ENCODE measurements at regions not wholly inside any gene's neighbourhood (a gene's known extent, or its start where the extent isn't known, plus 50 kb on each side); places are given as distances from the start of the nearest gene placed in this dataset.

DNA sequence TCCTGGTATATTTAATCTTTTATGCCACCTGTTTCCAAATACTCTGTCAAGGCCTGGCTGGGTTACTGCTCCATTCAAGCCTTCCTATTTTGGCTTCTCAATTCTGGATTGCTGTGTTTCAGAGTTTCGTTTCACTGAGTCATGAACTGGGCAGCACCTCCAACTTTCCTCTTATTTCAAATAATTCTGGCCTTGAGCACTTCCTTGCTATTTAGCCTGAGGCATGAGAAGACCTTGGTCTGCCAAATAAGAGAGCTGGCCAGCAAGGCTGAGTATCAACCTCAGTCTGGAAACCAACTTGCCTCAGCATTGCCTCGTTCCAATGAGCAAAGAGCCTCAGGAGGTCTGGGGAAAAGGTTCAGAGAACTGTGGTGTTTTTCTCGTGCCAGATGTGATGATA lies 66.6 kb downstream of the TNFAIP3 start:
- DNase-seq: no peak

DNA sequence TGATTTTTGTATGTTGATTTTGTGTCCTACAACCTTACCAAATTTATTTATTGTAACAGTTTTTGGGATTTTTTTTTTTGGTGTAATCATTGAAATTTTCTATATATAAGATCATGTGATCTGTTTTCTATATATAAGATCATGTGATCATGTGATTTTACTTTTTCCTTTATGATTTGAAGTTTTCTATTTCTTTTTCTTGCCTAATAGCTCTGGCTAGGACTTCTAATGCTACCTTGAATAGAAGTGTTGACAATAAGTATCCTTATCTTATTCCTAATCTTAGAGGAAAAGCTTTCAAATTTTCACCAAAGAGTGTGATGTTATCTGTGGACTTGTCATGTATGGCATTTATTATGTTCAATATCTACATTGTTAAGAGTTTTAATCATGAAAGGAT lies 69.7 kb downstream of the TNFAIP3 start:
- DNase-seq: no peak

DNA sequence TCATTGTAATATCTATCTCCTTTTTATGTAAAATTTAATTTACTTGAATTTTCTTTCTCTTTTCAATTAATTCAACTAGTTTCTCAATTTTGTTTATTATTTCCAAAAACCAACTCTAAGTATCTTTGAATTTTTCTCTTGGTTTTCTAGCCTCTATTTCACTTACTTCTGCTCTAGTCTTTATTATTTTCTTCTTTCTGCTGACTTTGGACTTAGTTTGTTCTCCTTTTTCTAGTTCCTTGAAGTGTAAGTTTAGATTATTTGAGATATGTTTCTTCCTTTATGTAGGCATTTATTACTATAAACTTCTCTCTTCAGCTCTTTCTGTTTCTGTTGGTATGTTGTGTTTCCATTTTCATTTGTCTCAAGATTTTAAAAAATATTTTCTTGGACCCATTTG lies 70.8 kb downstream of the TNFAIP3 start:
- peak; percentile 48 for DNase-seq

DNA sequence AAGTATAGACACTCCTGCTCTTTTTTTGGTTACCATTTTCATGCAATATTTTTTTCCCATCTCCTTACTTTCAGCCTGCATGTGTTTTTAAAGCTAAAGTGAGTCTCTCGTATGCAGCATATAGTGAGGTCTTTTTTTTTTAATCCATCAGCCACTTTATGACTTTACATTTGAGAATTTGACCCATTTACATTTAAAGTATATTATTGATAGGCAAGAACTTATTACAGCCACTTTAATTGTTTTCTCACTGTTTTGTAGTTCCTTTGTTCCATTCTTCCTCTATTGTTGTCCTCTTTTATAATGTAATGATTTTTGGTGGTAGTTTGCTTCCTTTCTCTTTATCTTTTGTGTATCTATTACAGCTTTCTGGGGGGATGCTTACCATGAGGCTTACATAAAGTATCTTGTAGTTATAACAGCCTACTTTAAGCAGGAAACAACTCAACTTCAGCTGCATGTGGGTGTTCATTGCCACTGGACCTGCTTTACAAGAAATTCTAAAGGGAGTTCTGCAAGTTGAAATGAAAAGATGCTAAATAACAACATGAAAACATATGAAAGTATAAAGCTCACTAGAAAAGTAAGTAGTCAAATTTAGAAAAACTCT lies 71.8 kb downstream of the TNFAIP3 start:
- DNase-seq: no peak

DNA sequence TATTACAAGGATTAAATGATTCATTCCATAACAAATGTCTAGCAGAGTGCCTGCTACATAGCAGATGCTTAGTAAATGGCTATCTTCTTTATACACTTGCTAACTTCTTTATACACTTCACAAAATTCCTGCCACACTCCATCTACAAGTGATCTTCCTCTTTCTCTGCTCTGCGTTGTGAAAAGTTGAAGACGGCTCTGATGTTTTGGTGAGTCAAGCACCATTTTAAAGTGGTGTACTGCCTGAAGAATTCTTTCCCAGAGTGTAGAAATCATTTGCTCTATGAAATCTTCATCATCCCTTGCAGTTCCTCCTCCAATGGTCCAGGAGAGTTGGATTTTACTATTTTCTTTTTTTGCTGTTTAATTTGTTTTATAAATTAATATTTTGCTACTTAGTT lies 74.9 kb downstream of the TNFAIP3 start:
- peak; percentile 34 for DNase-seq

DNA sequence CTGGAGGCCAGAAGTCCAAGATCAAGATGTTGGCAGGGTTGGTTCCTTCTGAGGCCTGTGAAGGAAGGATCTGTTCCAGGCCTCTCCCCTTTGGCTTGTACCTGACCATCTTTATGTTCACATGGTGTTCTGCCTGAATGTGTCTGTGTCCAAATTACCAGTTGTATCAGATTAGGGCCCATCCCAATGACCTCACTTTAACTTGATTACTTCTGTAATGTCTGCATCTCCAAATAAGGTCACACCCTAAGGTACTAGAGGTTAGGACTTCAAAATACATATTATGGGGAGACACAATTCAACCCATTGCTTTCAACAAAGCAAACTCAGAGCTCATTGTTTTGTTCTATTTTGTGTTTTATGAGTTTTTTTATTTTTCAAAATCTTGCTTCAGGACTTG lies 75.7 kb downstream of the TNFAIP3 start:
- no peak for DNase-seq

DNA sequence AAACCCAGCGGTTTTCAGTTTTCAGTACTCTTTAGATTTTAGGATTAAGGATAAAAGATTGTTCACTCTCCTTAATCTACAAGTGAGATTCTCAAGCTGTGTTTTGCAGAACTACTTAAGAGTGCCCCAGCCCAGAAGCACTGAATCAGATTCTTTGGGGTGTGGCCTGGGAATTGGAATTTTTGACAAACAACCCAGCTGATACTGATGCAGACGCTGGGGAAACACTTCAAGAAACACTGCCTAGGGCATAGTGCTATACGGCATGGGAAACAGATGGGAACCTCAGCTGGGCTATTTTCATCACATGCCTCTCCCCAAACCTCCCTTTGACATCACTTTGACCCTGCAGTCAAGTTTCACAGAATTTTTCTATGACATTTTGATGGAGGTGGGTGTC lies 77.3 kb downstream of the TNFAIP3 start:
- peak; percentile 4 for DNase-seq

DNA sequence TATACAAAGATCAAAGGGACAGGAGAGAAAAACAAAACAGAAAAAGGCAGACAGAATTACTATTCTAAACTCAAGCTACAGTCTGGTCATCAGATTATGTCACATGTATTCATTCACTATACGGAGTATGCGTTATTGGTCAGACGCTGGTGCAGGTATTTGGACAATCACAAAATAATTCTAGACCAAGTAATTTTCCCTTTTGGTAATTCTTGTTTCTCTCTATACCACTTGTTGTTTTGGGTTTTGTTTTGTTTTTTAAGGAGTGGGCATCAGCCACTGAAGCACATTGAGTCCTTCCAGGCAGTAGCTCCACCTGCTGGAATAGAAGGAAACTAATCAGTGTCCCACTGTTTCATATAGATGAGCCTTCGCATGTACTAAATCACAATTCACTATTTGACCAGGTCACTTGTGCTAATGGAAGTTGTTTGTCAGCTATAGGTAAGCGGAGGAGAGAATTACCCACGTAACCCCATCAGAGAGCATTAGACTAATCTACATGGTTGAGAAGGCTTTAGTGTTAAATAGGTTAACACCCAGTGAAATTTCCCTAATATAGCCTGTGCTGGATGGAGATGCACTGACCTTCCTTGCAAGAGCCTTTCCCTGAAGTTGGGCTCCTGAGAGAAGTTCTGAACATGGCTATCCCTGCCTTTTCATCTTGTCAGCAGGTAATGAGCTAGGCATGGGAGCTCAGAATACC lies 77.9 kb downstream of the TNFAIP3 start:
- peak; percentile 31 for DNase-seq

DNA sequence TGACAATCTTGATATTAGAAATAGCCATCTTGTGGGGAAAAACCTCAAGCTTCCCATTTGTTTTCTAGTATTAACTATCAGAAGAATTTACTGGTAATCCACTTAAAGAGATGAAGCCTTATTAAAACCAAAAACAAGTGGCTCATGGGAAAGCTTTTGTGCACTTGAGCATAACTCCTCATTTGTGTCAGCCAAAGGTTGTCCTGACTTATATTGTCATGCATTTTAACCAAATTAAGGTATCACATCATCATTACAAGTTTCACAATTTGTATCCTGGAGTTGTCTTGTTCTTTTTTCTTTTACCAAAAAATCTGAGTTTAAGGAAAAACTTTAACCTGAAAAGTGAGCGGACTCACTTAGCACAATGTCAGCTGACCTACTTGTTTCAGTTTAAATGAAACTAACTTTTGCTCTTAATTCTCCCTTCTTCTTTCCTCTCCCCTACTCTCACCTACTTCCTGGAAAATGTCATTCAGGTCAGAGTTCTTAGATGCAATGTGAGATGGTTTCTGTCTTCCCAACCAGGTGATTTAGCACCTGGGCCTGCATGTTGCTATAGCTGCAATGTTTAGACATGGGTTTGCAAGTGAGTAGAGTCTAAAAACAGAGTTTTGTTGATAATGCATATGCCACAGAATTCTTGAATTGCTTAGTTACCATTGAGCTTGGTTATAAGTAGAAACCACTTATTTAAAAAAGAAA lies 82.8 kb downstream of the TNFAIP3 start:
- no peak for DNase-seq

DNA sequence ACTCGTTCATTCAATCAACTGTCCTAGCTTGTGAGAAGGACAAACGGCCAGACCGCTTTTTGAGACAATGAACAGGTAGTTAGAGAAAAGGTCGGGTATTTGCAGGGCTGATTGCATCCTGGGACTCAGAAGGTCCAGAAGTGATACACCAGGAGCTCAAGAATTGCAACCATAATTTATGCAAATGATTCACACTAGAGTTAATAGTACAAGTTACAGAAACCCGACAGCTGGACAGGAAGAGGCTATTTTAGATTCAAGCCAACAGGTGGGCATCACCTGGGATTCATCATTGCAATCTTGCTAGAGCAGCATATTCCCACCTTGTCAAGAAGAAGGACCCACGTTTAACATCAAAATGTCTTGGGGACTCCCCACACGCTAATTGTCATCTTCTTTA lies 83.5 kb downstream of the TNFAIP3 start:
- DNase-seq: no peak

DNA sequence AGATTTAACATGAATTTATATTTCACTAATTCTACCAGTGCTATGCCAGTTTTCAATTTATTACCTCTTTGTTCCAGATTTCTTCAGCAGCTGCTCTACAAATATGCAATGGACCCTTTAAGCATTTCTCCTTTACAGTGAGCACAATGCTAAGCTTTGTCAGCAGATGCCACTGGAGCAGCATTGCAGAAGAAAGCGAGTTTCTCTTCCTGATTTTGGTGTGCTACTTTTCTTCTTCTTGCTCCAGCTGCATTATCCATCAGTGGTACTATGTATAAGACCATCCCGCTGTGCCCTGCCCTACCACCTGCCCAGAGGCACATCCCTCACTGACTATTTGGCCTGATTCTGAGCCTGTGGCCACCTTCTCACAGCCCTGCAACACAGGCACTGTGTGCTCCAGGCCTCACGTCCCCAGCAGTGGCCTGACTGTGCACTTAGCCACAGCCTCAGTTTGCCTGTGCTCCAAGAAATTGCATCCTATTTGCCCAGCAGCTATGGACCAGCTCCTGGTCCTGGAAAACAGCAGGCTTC lies 84.1 kb downstream of the TNFAIP3 start:
- peak; percentile 89 for DNase-seq

DNA sequence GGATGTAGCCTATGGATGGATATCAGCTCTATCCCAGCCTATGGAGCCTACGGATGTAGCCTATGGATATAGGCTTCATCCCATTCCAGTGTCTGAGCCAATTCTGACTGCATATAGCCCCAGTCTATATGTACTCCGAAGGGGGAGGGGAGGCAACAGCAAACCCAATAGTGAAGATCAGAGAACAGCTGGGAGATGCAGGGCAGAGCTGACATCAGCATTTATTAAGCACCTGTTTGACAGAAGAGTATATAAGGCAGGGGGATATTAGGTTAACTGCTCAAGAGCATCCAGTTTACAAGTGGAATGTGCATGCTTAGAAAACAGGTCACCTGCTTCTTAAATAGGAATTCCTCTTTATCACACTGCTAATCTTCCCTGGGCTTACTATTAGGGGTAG lies 85.2 kb downstream of the TNFAIP3 start:
- no peak for DNase-seq

DNA sequence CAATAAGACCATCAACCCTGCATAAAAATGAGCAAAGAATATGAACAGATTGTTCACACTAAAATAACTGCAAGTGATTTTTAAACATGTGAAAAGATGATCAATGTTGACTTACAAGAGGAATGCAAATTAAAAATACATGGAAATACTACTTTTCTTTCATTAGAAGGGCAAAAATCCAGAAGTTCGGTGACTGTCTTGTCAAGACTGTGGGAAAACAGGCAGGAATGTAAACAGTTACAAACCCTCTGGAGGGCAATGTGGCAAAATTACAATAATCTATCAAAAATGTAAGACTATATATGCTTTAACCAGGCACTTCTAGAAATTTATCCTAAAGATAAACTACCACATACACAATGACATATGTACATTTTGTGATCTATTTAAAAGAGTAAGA lies 86.7 kb downstream of the TNFAIP3 start:
- DNase-seq: no peak

DNA sequence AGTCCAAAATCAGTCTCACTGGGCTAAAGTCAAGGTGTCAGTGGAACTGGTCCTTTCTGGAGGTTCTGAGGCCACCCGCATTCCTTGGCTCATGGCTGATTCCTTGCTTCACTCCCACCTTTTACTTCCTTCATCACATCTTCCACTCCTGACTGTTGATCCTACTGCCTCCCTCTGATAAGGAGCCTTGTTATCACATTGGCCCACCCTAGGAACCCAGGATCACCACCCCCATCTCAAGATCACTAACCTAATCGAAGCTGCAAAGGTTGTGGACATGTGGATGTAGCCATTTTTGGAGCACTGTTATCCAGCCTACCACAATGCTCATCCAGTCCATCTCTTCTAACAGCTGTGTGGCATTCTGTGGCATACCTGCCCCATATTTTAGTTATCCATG lies 87.2 kb downstream of the TNFAIP3 start:
- no peak for DNase-seq

DNA sequence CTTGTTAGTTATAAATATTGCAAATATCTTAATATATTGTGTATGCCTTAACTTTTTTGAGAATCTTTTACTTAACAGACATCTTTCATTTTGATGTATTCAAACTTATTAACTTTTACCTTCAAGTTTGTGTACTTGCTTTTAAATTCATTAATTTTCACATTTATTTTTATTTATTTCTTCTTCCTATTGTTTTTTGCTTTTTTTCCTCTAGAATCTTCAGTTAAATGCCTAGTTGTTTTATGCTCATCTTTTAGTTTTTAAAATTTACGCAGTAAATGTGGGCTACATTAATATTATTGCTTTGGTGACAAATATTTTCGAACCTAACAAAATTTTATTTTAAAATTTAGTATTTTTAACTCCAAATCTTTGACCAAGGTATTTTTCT lies 89.0 kb downstream of the TNFAIP3 start:
- no peak for DNase-seq

DNA sequence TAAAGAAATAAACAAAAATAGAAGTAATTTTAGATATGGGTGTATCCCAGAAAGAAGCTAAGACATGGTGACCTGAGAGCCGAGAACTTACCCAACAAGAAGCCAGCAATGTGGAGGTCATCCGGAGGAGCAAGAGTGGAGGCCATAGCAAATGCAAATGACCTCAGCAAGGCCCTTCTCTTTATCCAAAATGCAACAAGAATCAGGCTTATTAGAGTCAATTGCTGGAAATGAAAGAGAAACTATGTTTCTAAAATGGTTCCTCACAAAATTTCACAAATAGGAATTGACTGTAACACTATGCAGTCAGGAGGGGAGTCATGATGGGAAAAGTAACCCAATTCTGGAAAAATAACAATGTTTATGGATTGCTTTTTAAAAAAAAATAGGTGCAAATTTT lies 90.4 kb downstream of the TNFAIP3 start:
- DNase-seq: peak; percentile 15

DNA sequence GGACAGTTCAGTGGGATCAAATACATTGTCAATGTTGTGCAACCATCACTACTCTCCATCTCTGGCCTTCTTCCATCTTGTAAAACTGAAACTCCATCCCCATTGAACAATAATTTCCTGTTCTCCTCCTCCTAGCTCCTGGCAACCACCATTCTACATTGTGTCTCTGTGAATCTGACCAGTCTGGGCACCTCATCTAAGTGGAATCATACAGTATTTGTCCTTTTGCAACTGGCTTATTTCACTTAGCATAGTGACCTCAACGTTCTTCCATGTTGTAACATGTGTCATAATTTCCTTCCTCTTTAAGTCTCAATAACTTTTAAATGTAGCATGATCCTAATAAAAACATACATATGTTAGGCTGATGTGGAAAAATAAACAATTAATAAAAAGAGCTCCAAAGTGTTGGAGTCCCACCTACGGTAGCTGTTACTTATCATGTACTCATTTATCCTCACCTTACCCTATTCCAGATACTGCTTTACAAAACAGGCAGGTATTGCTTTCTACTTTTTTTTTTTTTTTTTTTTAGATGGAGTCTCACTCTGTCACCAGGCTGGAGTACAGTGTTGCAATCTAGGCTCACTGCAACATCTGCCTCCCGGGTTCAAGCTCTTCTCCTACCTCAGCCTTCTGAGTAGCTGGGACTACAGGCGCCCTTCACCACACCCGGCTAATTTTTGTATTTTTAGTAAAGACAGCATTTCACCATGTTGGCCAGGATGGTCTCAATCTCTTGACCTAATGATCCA lies 91.9 kb downstream of the TNFAIP3 start:
- DNase-seq: peak; percentile 94

DNA sequence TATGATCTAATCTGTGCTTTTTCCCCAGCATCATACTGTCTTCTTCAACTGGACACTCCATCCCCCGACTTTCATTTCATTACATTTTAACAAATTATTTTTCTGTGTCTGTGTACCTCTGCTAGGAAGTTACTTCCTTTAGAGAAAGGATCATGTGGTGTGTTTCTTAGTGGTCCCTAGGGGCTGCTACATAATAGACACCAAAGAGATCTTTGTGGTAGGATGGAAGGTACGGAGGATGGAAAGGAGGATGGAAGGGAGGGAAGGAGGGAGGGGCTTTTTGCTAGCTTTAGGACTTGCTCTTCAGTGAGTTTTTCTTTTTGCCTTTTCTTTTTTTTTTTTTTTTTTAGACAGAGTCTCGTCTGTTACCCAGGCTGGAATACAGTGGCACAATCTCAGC lies 95.7 kb downstream of the TNFAIP3 start:
- DNase-seq: no peak

DNA sequence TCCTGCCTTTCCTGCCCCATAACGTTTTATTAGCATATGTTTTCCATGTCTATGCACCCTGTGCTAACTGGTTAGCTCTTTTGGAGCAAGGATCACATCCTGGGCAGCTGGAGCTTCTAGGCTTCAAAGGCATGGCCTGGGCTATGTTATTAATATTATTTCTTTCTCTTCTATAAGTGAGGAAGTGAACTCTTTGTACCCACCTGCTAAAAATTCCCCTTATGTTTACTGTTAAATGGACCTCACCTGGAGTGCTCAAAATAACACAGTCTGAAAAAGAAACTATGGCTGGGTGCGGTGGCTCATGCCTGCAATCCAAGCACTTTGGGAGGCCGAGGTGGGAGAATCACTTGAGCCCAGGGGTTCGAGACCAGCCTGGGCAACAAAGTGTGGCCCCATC lies 97.8 kb downstream of the TNFAIP3 start:
- no peak for DNase-seq

DNA sequence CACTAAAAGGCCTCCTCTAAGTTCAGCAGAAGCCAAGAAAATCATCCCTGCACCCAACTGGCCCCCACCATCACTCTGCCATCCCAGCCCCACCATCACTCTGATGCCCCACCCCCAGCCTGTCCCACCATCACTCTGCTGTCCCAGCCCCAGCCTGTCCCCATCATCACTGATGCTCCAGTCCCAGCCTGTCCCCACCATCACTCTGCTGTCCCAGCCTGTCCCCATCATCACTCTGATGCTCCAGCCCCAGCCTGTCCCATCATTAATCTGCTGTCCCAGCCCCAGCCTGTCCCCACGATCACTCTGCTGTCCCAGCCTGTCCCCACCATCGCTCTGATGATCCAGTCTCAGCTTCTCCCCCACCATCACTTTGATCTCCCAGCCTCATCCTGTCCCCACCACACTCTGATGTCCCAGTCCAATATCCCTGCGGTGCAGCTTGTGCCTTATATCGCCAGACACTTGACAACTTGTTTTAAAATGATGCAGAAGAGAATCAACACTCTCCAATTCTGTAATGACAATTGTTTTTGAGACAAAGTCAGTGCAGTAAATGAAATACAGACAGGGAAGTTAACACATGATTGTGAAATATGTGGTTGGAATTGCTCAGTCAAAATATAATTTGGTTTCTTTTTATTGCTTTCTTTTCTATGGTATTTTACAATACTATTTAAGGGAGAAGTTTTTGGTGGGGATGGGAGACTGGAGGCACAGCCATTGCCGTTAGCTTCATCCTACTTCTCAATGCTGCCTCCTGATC lies 100.8 kb downstream of the TNFAIP3 start:
- peak; percentile 88 for DNase-seq

DNA sequence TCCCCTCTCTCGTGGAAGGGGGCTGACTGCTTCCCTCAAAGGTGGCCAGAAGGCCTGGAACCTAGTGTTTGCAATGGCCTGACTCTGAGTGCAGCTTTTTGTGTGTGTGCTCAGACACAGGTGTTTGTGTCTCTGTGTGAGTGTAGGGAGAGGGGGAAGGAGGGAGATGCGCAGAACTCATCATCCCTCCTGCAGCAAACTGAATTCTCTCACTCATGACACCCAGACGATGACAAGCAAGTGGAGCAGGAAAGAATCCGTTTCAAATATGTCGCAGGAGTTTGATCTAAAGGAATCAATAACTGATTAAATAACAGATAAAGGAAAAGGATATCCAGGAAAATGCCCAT lies 101.4 kb downstream of the TNFAIP3 start:
- no peak for DNase-seq

DNA sequence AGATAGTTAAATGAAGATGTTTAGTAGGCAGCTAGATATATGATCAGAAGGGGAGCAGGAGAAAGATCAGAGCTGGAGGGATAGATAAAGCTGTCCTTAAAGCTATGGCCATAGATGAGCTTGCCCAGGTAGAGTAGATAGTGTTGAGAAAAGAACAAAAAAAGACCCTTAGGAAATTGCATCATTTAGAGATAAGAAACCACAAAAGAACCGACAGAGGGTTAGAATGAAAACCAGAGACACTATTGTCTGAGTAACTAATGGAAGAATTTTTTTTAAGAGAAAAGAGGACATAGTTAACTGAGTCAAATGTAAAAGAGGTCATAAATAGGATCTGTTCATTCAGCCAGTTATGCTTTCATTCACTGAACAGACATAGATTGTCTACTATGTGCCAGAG lies 101.8 kb downstream of the TNFAIP3 start:
- DNase-seq: peak; percentile 78

DNA sequence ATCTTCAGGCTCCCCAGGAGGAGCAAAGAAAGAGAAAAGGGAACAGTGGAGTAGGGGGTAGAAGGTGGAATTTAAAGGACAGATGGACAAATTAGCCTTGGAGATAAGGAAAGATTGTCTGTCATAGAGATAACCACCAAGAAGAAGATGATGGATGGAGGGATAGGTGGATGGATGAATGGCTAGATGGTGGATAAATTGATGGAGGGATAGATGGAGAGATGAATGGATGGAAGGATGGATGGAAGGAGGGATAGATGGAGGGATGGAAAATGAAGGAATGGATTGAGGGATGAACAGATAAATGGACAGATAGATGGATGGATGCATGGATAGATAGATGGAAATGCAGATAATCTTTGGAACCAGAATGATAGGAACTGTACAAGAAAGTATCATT lies 102.8 kb downstream of the TNFAIP3 start:
- DNase-seq: no peak
